ENCODE measurements at regions not wholly inside any gene's neighbourhood (a gene's known extent, or its start where the extent isn't known, plus 50 kb on each side); places are given as distances from the start of the nearest gene placed in this dataset.

DNA sequence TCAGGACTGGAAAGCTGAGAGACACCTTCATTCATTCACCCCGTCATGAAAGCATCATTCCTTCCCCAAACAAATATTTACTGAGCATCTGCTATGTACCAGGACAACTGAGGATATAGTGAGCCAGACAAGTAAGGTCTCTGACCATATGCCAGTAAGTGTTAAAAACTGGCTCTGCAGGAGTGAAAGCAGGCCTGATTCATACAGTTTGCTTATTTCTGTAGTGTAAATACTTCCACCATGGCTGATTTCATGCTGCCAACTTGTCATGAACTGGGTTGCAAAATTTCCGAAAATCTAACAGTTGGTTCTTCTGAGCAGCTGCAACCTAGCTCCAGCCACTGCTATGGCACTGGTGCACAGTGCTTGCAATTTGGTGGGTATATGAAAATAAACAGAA, 68.1 kb downstream of the YIPF5 start:
- DNase-seq, result no peak
- intact Hi-C loops (cut with DNase I), result no loop called here

GRCh38 chr5:144102979-144103378, 67.5 kb downstream of the YIPF5 start:
- intact Hi-C loops (cut with DNase I), result no loop called here
- DNase-seq, result no peak

DNA sequence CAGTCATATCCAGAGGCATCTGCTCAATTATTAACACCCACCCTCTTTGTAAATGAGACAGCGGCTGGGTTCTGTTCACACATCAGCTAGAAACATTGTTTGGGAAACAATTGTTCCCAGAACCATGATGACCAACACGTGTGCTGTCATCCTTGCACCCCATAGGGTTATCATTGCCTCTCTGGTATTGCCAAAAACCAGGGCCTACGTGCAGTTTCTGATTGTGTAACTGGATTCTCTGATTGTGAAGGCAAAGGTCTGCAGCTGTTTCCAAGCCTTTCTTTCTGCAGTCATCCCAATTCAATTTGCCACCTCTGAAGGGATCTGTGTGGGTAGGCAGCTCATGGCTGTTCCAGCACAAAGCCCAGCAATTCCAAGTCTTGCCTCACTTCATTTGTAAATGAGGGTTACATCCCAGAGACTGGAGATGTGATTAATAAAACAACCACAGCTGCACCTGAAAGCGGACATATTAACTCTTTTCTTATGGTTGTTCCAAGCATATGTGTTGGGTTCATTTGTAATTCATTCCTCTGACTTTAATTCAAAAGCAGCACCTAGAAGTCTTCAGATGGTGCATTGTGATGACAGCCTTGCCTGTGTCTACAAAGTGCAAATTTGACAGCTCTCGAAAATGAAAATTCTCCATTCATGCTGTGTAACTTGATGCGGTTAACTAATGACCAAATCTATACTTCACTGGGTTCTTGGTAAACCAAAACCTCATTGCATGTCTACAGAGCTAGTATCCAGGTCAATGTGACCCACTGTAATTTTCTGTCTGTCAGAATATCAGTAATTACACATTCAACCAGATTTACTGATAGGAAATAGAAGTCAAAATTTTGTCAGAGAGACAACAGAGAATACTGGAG, 66.6 kb downstream of the YIPF5 start:
- intact Hi-C loops (cut with DNase I), result no loop called here
- DNase-seq, result no peak

DNA sequence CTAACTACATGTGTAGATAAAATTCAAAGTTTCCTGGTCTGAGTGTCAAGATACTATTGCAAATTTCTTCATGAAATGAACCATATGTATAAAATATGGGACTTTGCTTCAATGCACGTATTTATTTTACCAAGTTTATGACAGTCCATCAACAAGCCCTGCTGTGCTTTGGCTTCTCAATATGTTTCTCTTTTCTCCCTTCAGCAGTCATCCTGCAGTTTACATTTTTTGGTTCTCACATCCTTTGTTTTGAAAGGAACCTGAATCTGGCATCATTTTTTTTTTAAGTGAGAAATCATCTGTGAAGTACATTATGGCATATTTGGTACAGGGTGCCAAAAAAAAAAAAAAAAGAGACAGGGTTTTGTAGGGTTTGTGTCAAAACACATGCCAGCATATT, 65.1 kb downstream of the YIPF5 start:
- intact Hi-C loops (cut with DNase I), result no loop called here
- no peak for DNase-seq

DNA sequence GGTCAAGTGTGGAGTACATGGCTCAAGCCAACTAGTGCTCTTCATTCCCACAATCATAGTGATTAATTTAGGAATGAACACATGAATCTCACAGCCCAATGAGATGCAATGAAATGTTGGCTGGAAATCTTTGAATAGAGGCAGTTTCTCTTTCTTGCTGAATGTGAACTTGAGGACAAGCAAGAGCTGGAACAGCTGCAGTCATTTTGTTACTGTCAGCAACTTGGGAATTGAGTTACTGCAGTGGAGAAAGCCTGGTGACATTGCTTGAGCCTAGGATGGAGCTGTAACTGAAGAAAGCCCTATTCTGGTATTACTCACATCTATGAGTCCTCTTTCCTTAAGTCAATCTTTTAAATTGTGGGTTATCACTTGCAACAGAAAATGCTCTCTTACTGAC, 62.3 kb downstream of the YIPF5 start:
- intact Hi-C loops (cut with DNase I), result no loop called here

More for the DNA sequence above, 62.3 kb downstream of the YIPF5 start:
- DNase-seq, result no peak

All from posterior cingulate gyrus (tissue), 11 donors.